Testis (tissue), 2 donors: ENCODE measurements at regions not wholly inside any gene's neighbourhood (a gene's known extent, or its start where the extent isn't known, plus 50 kb on each side); places are given as distances from the start of the nearest gene placed in this dataset.

Experiments used
- CTCF ChIP-seq, 3 experiments: fragments of 450-650 bp in 2 of 3; fragments of 200-600 bp in 1 of 3; sonication (generic) in 1 of 3; IDR thresholded peaks; one replicate each; pipeline ENCODE4 v1.5.1; 2016 to 2019; ENCODE audit warnings: antibody characterized with exemption in 3 of 3, mild to moderate bottlenecking in 2 of 3, moderate library complexity in 1 of 3
- POLR2A ChIP-seq: fragments of 450-650 bp; IDR thresholded peaks from one replicate; pipeline ENCODE4 v1.6.1; 2017; ENCODE audit warnings: antibody characterized with exemption, mild to moderate bottlenecking, moderate library complexity

- no peak for TF ChIP-seq CTCF (IDR thresholded peaks at IDR 0.05)
- TF ChIP-seq POLR2A, result no peak
Observed at GRCh38 chr9:129285382-129285781, 107.3 kb upstream of the IER5L start.
